Astrocyte (in vitro differentiated cells and primary cell): ENCODE measurements at regions not wholly inside any gene's neighbourhood (a gene's known extent, or its start where the extent isn't known, plus 50 kb on each side); places are given as distances from the start of the nearest gene placed in this dataset.

Experiments used
- CTCF ChIP-seq: IDR thresholded peaks from 2 replicates; pipeline ENCODE4 v1.5.1; 2011; ENCODE audit warnings: low read depth, mild to moderate bottlenecking, inconsistent platforms, low read length, moderate library complexity; ENCODE audit not compliant: insufficient read depth
- EZH2 ChIP-seq: IDR thresholded peaks from 2 replicates; pipeline ENCODE4 v1.6.1; 2012; ENCODE audit warnings: mild to moderate bottlenecking, low read length, inconsistent platforms; ENCODE audit not compliant: insufficient read depth

- TF ChIP-seq EZH2, result no peak
- no peak for TF ChIP-seq CTCF
Observed at GRCh38 chr4:117821834-117822233, 212.5 kb upstream of the NDST3 start.
